HG03103 (cell line): ENCODE measurements at regions not wholly inside any gene's neighbourhood (a gene's known extent, or its start where the extent isn't known, plus 50 kb on each side); places are given as distances from the start of the nearest gene placed in this dataset.

Source experiments
- ATAC-seq: cut with Tn5 transposase; IDR thresholded peaks from one replicate; pipeline ENCODE4 v1.9.1; 2021; ENCODE audit warnings: low read depth; ENCODE audit not compliant: unreplicated experiment

GRCh38 chr2:12795851-12796250 is 79.1 kb downstream of the TRIB2 start:
- ATAC-seq: no peak

- no peak for ATAC-seq
These were observed 79.9 kb downstream of the TRIB2 start for GRCh38 chr2:12796657-12797056.

GRCh38 chr2:12797815-12798214 is 81.1 kb downstream of the TRIB2 start:
- no peak for ATAC-seq

- ATAC-seq: no peak
These were observed 86.9 kb downstream of the TRIB2 start for GRCh38 chr2:12803607-12804006.

- no peak for ATAC-seq
These were observed 87.5 kb downstream of the TRIB2 start for GRCh38 chr2:12804091-12804856.

GRCh38 chr2:12805033-12805432 is 88.3 kb downstream of the TRIB2 start:
- ATAC-seq: no peak

GRCh38 chr2:12806549-12807242 is 90.0 kb downstream of the TRIB2 start:
- no peak for ATAC-seq

GRCh38 chr2:12807907-12808810 is 91.4 kb downstream of the TRIB2 start:
- no peak for ATAC-seq

- no peak for ATAC-seq
These were observed 92.8 kb downstream of the TRIB2 start for GRCh38 chr2:12809526-12809925.

GRCh38 chr2:12811916-12812315 is 95.2 kb downstream of the TRIB2 start:
- no peak for ATAC-seq

- no peak for ATAC-seq
These were observed 96.4 kb downstream of the TRIB2 start for GRCh38 chr2:12813166-12813565.

GRCh38 chr2:12816379-12817306 is 99.9 kb downstream of the TRIB2 start:
- no peak for ATAC-seq

GRCh38 chr2:12817870-12818269 is 101.1 kb downstream of the TRIB2 start:
- no peak for ATAC-seq

- ATAC-seq: no peak
These were observed 101.8 kb downstream of the TRIB2 start for GRCh38 chr2:12818416-12819102.

GRCh38 chr2:12819103-12819475 is 102.4 kb downstream of the TRIB2 start:
- no peak for ATAC-seq

- ATAC-seq: no peak
These were observed 103.0 kb downstream of the TRIB2 start for GRCh38 chr2:12819721-12820120.

GRCh38 chr2:12821656-12822055 is 104.9 kb downstream of the TRIB2 start:
- no peak for ATAC-seq

GRCh38 chr2:12824351-12824777 is 107.6 kb downstream of the TRIB2 start:
- ATAC-seq: no peak

GRCh38 chr2:12824778-12825379 is 108.1 kb downstream of the TRIB2 start:
- ATAC-seq: no peak
